ENCODE measurements at regions not wholly inside any gene's neighbourhood (a gene's known extent, or its start where the extent isn't known, plus 50 kb on each side); places are given as distances from the start of the nearest gene placed in this dataset.

- Histone ChIP-seq H3K27me3 (ENCODE audit: control insufficient read depth, insufficient read depth, low read length) (no peaks in the 10 kb centered on the region), H3K27ac (ENCODE audit: low read depth, low read length) (no peak overlapping the region), H3K4me1 (ENCODE audit: control insufficient read depth, insufficient read depth, low read length) (no peaks in the 10 kb centered on the region), H3K36me3 (ENCODE audit: control insufficient read depth, insufficient read depth, low read length) (no peaks in the 10 kb centered on the region), H3K9ac (ENCODE audit: low read depth, low read length) (no peak overlapping the region), H3K9me3 (ENCODE audit: control insufficient read depth, insufficient read depth, low read length) (0 out of 2 replicates have a peak, but pooled peaks cover 5% of the 10 kb centered on the region), H3K4me3 (ENCODE audit: low read depth, low read length) (no peak overlapping the region)
Measured at GRCh38 chr4:27887646-27888045, 1027.0 kb downstream of the STIM2 start.

- Histone ChIP-seq H3K9ac (ENCODE audit: low read depth, low read length) (no peak overlapping the region), H3K27ac (ENCODE audit: low read depth, low read length) (no peak overlapping the region), H3K9me3 (ENCODE audit: control insufficient read depth, insufficient read depth, low read length) (0 out of 2 replicates have a peak, but pooled peaks cover 5% of the 10 kb centered on the region), H3K4me1 (ENCODE audit: control insufficient read depth, insufficient read depth, low read length) (no peaks in the 10 kb centered on the region), H3K36me3 (ENCODE audit: control insufficient read depth, insufficient read depth, low read length) (no peaks in the 10 kb centered on the region), H3K4me3 (ENCODE audit: low read depth, low read length) (no peak overlapping the region), H3K27me3 (ENCODE audit: control insufficient read depth, insufficient read depth, low read length) (no peaks in the 10 kb centered on the region)
Measured at GRCh38 chr4:27888505-27888904, 1027.9 kb downstream of the STIM2 start.

DNA sequence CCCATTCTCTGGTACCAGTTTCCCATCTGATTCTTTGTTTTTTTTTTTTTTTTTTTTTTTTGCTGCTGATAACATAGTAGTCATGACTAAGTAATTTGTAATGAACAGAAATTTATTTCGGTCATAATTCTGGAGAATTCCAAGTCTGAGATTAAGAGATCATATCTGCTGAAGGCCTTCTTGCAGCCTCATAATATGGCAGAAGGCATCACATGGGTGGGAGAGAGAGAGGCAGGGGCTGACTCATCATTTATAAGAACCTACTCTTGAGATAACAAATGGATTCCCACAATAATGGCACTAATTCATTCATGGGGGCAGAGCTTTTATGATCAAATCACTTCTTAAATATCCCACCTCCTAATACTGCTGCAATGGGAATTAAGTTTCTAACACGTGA is 1034.3 kb downstream of the STIM2 start:
- Histone ChIP-seq H3K27ac (ENCODE audit: low read depth, low read length) (no peak overlapping the region), H3K27me3 (ENCODE audit: control insufficient read depth, insufficient read depth, low read length) (no peaks in the 10 kb centered on the region), H3K9me3 (ENCODE audit: control insufficient read depth, insufficient read depth, low read length) (0 out of 2 replicates have a peak, but pooled peaks cover 5% of the 10 kb centered on the region), H3K4me3 (ENCODE audit: low read depth, low read length) (no peak overlapping the region), H3K9ac (ENCODE audit: low read depth, low read length) (no peak overlapping the region), H3K36me3 (ENCODE audit: control insufficient read depth, insufficient read depth, low read length) (no peaks in the 10 kb centered on the region), H3K4me1 (ENCODE audit: control insufficient read depth, insufficient read depth, low read length) (no peaks in the 10 kb centered on the region)

- Histone ChIP-seq H3K27me3 (ENCODE audit: control insufficient read depth, insufficient read depth, low read length) (no peaks in the 10 kb centered on the region), H3K27ac (ENCODE audit: low read depth, low read length) (no peak overlapping the region), H3K9me3 (ENCODE audit: control insufficient read depth, insufficient read depth, low read length) (no peaks in the 10 kb centered on the region), H3K4me1 (ENCODE audit: control insufficient read depth, insufficient read depth, low read length) (no peaks in the 10 kb centered on the region), H3K4me3 (ENCODE audit: low read depth, low read length) (no peak overlapping the region), H3K9ac (ENCODE audit: low read depth, low read length) (no peak overlapping the region), H3K36me3 (ENCODE audit: control insufficient read depth, insufficient read depth, low read length) (no peaks in the 10 kb centered on the region)
Measured at GRCh38 chr4:27908356-27908755, 1047.7 kb downstream of the STIM2 start.

DNA sequence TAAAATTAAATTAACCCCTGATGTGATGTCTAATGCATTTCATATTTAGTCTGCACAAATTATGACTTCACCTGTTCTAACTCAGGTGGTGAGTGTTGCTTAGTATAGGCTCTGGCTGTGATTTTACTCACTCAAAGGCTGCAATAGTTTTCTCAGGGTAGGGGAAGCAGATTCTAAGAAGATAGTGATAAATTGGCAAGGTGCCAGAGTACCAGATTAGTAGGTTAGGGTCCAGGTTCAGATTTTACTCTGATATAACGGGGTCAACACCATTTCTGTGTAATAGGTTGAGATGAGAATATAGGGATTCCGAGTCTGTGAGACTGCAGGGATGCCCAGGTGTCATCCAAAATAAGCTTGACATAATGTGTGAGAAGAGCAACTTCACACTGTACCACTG is 1049.6 kb downstream of the STIM2 start:
- H3K4me3 ChIP-seq (ENCODE audit: low read depth, low read length), result no peak overlapping the region
- no peaks in the 10 kb centered on the region for H3K27me3 ChIP-seq (ENCODE audit: control insufficient read depth, insufficient read depth, low read length)
- no peaks in the 10 kb centered on the region for H3K4me1 ChIP-seq (ENCODE audit: control insufficient read depth, insufficient read depth, low read length)
- H3K9ac ChIP-seq (ENCODE audit: low read depth, low read length), result no peak overlapping the region
- no peak overlapping the region for H3K27ac ChIP-seq (ENCODE audit: low read depth, low read length)
- H3K9me3 ChIP-seq (ENCODE audit: control insufficient read depth, insufficient read depth, low read length), result no peaks in the 10 kb centered on the region
- H3K36me3 ChIP-seq (ENCODE audit: control insufficient read depth, insufficient read depth, low read length), result no peaks in the 10 kb centered on the region

DNA sequence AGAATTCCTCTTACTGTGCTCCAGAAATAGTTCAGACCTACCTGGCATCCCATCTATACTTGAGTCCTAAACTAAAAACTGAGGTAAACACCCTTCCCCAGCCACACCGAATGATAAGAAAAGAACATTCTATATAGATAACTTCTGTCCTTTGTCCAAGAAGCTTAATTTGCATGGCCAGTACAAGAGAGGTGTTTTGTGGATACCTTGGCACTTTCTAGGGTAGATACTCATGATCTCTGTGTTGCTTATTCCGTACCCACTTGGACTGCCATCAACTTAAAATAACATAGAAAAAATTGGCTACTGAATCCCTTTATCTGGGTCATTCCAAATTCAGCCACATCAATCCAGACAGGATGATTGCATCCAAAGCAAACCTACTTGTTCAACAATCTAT is 1050.4 kb downstream of the STIM2 start:
- no peaks in the 10 kb centered on the region for H3K9me3 ChIP-seq (ENCODE audit: control insufficient read depth, insufficient read depth, low read length)
- no peaks in the 10 kb centered on the region for H3K36me3 ChIP-seq (ENCODE audit: control insufficient read depth, insufficient read depth, low read length)
- H3K9ac ChIP-seq (ENCODE audit: low read depth, low read length), result no peak overlapping the region
- H3K27me3 ChIP-seq (ENCODE audit: control insufficient read depth, insufficient read depth, low read length), result no peaks in the 10 kb centered on the region
- H3K27ac ChIP-seq (ENCODE audit: low read depth, low read length), result no peak overlapping the region
- no peak overlapping the region for H3K4me3 ChIP-seq (ENCODE audit: low read depth, low read length)
- H3K4me1 ChIP-seq (ENCODE audit: control insufficient read depth, insufficient read depth, low read length), result no peaks in the 10 kb centered on the region

DNA sequence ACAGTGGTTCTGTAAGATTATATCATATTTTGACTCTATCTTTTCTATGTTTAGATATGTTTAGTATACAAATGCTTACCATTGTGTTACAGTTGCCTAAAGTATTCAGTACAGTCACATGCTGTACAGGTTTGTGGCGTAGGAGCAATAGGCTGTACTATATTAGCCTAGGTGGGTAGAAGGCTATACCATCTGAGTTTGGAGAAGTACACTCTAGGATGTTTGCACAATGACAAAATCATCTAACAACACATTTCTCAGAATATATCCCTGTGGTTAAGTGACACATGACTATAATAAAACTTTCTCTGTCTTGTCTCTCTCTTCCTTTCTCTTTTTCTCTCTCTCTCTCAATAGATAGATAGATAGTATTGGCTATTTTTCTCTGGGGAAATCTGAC is 1053.1 kb downstream of the STIM2 start:
- Histone ChIP-seq H3K4me3 (ENCODE audit: low read depth, low read length) (no peak overlapping the region), H3K4me1 (ENCODE audit: control insufficient read depth, insufficient read depth, low read length) (no peaks in the 10 kb centered on the region), H3K9ac (ENCODE audit: low read depth, low read length) (no peak overlapping the region), H3K27me3 (ENCODE audit: control insufficient read depth, insufficient read depth, low read length) (no peaks in the 10 kb centered on the region), H3K36me3 (ENCODE audit: control insufficient read depth, insufficient read depth, low read length) (no peaks in the 10 kb centered on the region), H3K27ac (ENCODE audit: low read depth, low read length) (no peak overlapping the region), H3K9me3 (ENCODE audit: control insufficient read depth, insufficient read depth, low read length) (no peaks in the 10 kb centered on the region)

DNA sequence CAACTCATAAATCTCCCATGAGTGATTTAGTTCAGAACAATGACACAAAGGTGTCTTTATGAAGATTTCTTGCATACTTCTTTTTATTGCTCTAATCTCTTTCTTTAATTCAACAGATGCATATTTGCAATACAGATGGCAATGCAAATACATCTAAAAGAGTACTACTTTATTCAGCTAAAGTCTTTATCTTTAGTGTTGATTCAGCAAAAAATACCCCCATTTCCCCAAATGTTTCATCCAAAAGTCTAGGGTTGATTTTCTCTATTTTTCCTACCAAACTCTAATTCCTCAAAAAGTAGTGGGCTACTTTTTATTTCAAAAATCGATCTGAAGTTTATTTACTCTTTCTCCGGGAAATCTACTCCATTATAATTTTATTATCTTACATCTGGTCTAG is 1055.2 kb downstream of the STIM2 start:
- no peak overlapping the region for H3K27ac ChIP-seq (ENCODE audit: low read depth, low read length)
- no peaks in the 10 kb centered on the region for H3K9me3 ChIP-seq (ENCODE audit: control insufficient read depth, insufficient read depth, low read length)
- H3K4me1 ChIP-seq (ENCODE audit: control insufficient read depth, insufficient read depth, low read length), result no peaks in the 10 kb centered on the region
- no peaks in the 10 kb centered on the region for H3K27me3 ChIP-seq (ENCODE audit: control insufficient read depth, insufficient read depth, low read length)
- H3K4me3 ChIP-seq (ENCODE audit: low read depth, low read length), result no peak overlapping the region
- H3K36me3 ChIP-seq (ENCODE audit: control insufficient read depth, insufficient read depth, low read length), result no peaks in the 10 kb centered on the region
- H3K9ac ChIP-seq (ENCODE audit: low read depth, low read length), result no peak overlapping the region

- Histone ChIP-seq H3K36me3 (ENCODE audit: control insufficient read depth, insufficient read depth, low read length) (no peaks in the 10 kb centered on the region), H3K4me1 (ENCODE audit: control insufficient read depth, insufficient read depth, low read length) (no peaks in the 10 kb centered on the region), H3K9me3 (ENCODE audit: control insufficient read depth, insufficient read depth, low read length) (no peaks in the 10 kb centered on the region), H3K27ac (ENCODE audit: low read depth, low read length) (no peak overlapping the region), H3K9ac (ENCODE audit: low read depth, low read length) (no peak overlapping the region), H3K4me3 (ENCODE audit: low read depth, low read length) (no peak overlapping the region), H3K27me3 (ENCODE audit: control insufficient read depth, insufficient read depth, low read length) (no peaks in the 10 kb centered on the region)
Measured at GRCh38 chr4:27916452-27917184, 1056.0 kb downstream of the STIM2 start.

GRCh38 chr4:27917381-27917780 is 1056.7 kb downstream of the STIM2 start:
- no peaks in the 10 kb centered on the region for H3K27me3 ChIP-seq (ENCODE audit: control insufficient read depth, insufficient read depth, low read length)
- H3K36me3 ChIP-seq (ENCODE audit: control insufficient read depth, insufficient read depth, low read length), result no peaks in the 10 kb centered on the region
- H3K9me3 ChIP-seq (ENCODE audit: control insufficient read depth, insufficient read depth, low read length), result no peaks in the 10 kb centered on the region
- H3K9ac ChIP-seq (ENCODE audit: low read depth, low read length), result no peak overlapping the region
- no peak overlapping the region for H3K27ac ChIP-seq (ENCODE audit: low read depth, low read length)
- H3K4me3 ChIP-seq (ENCODE audit: low read depth, low read length), result no peak overlapping the region
- H3K4me1 ChIP-seq (ENCODE audit: control insufficient read depth, insufficient read depth, low read length), result no peaks in the 10 kb centered on the region

DNA sequence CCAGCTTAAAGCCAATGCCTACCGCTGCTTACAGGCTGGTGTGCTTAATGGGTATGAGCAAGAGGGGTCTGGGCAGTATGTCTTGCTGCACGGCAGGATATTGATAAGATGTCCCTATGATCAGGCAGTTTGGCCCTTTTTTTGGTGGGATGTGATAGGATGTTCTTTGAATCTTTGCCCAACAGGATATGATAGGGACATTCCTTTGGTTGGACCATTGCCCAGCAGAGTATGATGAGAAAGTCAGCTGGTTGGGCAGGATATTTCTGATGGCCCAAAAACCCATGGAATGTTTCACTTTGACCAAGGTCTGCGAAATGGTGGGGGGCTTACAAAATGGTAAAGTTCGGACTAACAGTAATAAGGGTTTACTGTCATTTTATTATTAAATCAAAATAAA is 1060.6 kb downstream of the STIM2 start:
- H3K27me3 ChIP-seq (ENCODE audit: control insufficient read depth, insufficient read depth, low read length), result no peaks in the 10 kb centered on the region
- H3K36me3 ChIP-seq (ENCODE audit: control insufficient read depth, insufficient read depth, low read length), result no peaks in the 10 kb centered on the region
- H3K27ac ChIP-seq (ENCODE audit: low read depth, low read length), result no peak overlapping the region

More for the DNA sequence above, 1060.6 kb downstream of the STIM2 start:
- Histone ChIP-seq H3K9me3 (ENCODE audit: control insufficient read depth, insufficient read depth, low read length) (no peaks in the 10 kb centered on the region), H3K4me1 (ENCODE audit: control insufficient read depth, insufficient read depth, low read length) (no peaks in the 10 kb centered on the region), H3K9ac (ENCODE audit: low read depth, low read length) (no peak overlapping the region), H3K4me3 (ENCODE audit: low read depth, low read length) (no peak overlapping the region)

Measured in HUES48 (cell line).